Activated CD4-positive, CD25-positive, alpha-beta regulatory T cell treated with anti-CD3 and anti-CD28 coated beads, Interleukin-2, amount 50 U/mL, for 72 hours (primary cell): ENCODE measurements at regions not wholly inside any gene's neighbourhood (a gene's known extent, or its start where the extent isn't known, plus 50 kb on each side); places are given as distances from the start of the nearest gene placed in this dataset.
"Not testable (repeated sequence)": the region's sequence is repeated elsewhere in the genome, so short reads cannot be mapped to it uniquely, and the experiment has no call there.

Source experiments
- DNase-seq: peaks from one replicate; pipeline ENCODE4 v3.0.0; 2021

DNA sequence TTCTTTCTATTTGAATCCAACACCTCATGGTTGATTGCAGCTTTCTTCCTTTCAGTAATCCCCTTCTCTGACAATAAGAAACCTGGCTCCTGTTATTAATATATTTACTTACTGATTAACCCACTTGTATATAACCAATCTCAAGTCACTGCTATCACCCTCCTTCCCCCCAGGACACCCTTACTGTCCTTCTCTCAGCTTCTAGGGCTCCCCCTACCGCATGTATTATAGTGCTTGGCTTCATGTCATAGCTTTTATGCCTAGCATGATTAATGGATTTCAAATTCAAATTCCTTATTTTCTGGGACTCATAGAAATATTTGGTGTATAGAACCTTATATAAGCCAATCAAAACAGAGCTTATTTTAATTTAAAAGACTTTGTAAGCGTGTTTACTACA, 75.7 kb upstream of the BNIP2 start:
- DNase-seq, result no peak

DNA sequence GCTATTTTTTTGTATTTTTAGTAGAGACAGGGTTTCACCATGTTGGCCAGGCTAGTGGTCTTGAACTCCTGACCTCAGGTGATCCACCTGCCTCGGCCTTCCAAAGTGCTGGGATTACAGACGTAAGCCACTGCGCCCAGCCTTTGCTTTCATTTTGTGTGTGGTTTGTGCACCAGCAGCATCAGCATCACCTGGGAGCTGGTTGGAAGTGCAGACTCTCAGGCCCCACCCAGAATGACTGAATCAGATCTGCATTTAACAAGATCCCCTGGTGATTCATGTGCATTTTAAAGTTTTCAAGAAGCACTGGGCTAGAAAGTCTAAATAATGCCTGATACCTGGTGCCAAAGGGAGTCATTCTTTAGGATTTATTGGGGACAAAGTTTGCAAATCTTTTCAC, 73.4 kb upstream of the BNIP2 start:
- DNase-seq, result no peak

DNA sequence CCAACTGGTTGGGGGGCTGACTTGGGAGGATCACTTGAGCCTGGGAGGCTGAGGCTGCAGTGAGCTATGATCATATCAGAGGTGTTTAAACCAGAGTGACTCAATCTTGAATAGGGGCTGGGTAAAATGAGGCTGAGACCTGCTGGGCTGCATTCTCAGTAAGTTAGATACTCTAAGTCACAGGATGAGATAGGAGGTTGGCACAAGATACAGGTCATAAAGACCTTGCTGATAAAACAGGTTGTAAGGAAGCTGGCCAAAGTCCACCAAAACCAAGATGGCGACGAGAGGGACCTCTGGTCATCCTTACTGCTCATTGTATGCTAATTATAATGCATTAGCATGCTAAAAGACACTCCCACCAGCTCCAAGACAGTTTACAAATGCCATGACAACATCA, 71.1 kb upstream of the BNIP2 start:
- DNase-seq, result not testable (repeated sequence)

DNA sequence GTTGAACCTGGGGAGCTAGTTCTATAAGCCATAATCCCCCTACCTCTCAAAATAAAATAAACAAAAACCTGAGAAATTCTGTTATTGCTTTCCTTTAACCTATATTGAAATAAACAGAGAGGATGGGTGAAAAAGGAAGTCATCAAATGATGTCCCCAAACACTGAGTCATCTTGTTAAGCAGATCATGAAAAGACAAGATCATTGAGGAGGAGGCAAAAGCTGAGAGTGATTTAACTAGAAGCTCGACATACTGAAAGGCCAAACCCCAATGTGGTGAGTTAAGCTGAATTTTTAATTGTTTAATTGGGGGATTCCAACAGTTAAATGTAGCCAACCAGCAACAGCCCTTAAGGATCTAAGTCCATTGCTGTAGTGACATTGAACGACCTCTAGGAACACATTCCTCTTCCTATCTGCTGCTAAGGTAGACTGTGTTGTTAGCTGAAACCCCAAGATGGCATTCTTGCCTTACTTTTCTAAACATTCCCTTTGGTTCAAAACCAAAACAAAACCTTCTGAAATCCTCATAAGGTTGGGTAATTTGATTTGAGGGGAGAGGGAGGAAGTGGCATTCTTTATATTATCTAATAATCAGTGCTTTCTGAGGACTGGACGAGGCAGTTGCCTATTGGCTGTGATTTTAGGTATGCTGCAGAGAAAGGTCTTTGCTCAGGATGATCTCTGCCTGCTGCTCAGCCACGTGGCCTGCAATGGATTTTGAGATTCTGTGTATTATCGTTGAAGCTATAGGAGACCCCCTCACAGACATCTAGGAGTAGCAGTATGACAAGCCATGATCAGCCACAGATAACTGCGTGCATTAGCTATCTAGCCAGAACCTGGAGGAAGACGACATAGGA, 62.7 kb upstream of the BNIP2 start:
- no peak for DNase-seq

DNA sequence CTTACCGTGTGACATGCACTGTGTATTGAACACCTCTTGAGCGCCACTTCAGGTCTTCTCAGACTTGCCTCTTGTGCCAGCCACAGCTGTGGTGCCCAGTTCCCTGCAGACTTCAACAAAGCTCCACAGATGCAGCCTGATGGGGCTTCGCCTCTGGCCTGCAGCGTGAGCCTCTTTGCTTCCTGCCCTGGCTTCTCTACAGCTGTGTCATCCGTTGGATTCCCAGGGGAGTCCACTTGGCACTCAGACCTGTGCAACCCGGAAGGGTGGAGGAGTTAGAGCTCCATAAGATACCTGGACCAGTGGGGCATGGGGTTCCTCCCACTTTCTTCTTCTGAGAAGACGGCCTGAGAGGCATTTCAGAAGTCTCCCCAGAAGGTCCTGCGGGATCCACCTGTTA, 57.7 kb upstream of the BNIP2 start:
- DNase-seq, result no peak

DNA sequence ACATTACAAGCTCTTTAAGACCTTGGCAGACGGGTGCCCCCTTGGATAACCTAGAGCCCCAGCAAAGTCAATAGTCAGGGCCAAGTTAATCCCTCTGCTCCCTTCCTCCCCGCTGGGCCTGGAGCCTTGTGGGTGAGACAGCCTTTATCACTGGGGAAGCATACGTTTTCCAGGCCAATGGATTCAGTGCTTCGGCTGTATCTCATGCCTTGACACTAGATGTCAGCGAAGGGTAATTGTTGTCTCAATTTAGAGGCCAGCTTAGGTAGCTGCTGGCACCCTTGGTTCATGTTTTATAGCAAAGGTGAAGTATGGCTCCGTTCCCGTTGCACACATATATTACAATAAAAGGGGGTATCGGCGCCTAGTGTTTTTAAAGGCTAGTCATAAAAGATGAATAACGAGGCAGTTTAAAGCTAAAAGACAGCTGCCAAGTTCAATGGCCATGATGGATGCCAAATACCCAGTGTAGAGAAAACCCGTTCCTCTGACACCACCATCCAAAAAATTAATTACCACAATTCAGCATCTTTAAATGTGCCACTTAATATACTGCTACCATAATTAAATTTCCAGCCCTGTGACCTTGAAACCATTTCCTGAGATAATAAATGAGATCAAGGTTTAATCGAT, 52.3 kb upstream of the BNIP2 start:
- no peak for DNase-seq

DNA sequence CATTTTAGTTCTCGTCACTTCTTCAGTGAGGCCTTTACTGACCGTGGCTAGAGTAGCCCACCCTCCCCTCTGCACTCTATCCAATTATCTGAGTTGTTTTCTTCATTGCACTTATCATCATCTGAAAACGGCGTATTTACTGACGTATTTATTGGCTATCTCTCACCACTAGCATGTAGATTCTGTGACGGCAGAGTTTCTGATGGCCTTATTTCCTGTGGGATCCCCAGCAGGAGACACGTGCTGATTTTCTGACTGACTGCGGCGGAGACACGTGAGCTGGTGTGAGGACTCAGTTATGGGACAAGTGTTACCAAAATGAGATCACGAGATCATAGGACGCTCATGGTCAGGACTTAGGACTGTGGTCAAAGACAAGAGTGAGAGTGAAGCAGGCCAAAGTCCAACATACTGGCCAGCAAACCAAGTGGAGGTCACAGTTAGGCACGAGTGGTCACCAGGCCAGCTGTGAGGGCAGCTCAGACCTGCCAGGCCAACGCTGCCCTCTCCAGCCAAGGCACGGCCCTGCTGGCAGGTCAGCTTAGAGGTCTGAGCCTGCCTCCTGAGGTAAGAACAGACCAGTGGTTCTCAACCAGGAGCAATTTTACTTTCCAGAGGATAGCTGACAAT, 50.6 kb upstream of the BNIP2 start:
- DNase-seq, result no peak
